ENCODE measurements at regions not wholly inside any gene's neighbourhood (a gene's known extent, or its start where the extent isn't known, plus 50 kb on each side); places are given as distances from the start of the nearest gene placed in this dataset.

DNA sequence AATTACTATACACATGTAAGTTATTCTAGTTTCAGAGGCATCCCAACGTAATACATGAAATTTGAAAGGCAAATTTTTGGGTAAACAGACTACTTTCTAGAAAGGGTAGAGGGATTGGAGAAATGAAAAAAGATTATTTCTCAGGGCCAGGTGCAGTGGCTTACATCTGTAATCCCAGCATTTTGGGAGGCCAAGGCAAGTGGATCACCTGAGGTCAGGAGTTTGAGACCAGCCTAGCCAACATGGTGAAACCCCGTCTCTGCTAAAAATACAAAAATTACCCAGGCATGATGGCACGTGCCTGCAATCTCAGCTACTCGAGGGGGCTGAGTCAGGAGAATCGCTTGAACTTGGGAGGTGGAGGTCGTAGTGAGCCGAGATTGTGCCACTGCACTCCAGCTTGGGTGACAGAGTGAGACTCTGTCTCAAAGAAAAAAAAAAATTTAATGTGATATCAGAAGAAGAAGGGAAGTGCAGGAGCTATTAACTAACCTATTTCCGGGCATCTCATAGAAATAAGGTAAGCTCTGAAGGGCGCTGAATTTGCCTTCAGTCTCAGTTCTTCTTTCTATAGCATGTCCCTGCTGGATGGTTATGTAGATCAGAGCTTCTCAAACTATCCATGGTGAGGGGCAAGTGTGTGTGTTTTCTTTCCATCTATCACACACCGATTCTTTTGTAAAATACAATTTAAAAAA is 100.3 kb upstream of the MTHFD1L start:
- TF ChIP-seq, protein P1, sequence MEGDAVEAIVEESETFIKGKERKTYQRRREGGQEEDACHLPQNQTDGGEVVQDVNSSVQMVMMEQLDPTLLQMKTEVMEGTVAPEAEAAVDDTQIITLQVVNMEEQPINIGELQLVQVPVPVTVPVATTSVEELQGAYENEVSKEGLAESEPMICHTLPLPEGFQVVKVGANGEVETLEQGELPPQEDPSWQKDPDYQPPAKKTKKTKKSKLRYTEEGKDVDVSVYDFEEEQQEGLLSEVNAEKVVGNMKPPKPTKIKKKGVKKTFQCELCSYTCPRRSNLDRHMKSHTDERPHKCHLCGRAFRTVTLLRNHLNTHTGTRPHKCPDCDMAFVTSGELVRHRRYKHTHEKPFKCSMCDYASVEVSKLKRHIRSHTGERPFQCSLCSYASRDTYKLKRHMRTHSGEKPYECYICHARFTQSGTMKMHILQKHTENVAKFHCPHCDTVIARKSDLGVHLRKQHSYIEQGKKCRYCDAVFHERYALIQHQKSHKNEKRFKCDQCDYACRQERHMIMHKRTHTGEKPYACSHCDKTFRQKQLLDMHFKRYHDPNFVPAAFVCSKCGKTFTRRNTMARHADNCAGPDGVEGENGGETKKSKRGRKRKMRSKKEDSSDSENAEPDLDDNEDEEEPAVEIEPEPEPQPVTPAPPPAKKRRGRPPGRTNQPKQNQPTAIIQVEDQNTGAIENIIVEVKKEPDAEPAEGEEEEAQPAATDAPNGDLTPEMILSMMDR (IDR thresholded peaks at IDR 0.05) = no peak
- TF ChIP-seq FOXJ3 (CRISPR knock-in tag; IDR thresholded peaks at IDR 0.05; ENCODE audit: borderline replicate concordance) = no peak
- TF ChIP-seq ZMAT4 (CRISPR knock-in tag; IDR thresholded peaks at IDR 0.05) = no peak
- TF ChIP-seq PREB (CRISPR knock-in tag; IDR thresholded peaks at IDR 0.05; ENCODE audit: borderline replicate concordance) = no peak
- TF ChIP-seq, protein P2, sequence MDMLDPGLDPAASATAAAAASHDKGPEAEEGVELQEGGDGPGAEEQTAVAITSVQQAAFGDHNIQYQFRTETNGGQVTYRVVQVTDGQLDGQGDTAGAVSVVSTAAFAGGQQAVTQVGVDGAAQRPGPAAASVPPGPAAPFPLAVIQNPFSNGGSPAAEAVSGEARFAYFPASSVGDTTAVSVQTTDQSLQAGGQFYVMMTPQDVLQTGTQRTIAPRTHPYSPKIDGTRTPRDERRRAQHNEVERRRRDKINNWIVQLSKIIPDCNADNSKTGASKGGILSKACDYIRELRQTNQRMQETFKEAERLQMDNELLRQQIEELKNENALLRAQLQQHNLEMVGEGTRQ (CRISPR knock-in tag; IDR thresholded peaks at IDR 0.05) = no peak
- TF ChIP-seq EMX1 (CRISPR knock-in tag; IDR thresholded peaks at IDR 0.05) = no peak
- no peak for TF ChIP-seq RELA (CRISPR knock-in tag; IDR thresholded peaks at IDR 0.05; ENCODE audit: borderline replicate concordance)
- TF ChIP-seq, protein P3, sequence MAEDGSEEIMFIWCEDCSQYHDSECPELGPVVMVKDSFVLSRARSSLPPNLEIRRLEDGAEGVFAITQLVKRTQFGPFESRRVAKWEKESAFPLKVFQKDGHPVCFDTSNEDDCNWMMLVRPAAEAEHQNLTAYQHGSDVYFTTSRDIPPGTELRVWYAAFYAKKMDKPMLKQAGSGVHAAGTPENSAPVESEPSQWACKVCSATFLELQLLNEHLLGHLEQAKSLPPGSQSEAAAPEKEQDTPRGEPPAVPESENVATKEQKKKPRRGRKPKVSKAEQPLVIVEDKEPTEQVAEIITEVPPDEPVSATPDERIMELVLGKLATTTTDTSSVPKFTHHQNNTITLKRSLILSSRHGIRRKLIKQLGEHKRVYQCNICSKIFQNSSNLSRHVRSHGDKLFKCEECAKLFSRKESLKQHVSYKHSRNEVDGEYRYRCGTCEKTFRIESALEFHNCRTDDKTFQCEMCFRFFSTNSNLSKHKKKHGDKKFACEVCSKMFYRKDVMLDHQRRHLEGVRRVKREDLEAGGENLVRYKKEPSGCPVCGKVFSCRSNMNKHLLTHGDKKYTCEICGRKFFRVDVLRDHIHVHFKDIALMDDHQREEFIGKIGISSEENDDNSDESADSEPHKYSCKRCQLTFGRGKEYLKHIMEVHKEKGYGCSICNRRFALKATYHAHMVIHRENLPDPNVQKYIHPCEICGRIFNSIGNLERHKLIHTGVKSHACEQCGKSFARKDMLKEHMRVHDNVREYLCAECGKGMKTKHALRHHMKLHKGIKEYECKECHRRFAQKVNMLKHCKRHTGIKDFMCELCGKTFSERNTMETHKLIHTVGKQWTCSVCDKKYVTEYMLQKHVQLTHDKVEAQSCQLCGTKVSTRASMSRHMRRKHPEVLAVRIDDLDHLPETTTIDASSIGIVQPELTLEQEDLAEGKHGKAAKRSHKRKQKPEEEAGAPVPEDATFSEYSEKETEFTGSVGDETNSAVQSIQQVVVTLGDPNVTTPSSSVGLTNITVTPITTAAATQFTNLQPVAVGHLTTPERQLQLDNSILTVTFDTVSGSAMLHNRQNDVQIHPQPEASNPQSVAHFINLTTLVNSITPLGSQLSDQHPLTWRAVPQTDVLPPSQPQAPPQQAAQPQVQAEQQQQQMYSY (CRISPR knock-in tag; IDR thresholded peaks at IDR 0.05) = no peak
